GM12891 (cell line): ENCODE measurements at regions not wholly inside any gene's neighbourhood (a gene's known extent, or its start where the extent isn't known, plus 50 kb on each side); places are given as distances from the start of the nearest gene placed in this dataset.
"Not testable (repeated sequence)": the region's sequence is repeated elsewhere in the genome, so short reads cannot be mapped to it uniquely, and the experiment has no call there.

Experiments used
- DNase-seq: peaks from one replicate; pipeline ENCODE4 v3.0.0; 2011; ENCODE audit warnings: low spot score; ENCODE audit not compliant: insufficient read length
- FAIRE-seq: peaks from 2 replicates; lab custom pipeline; 2011; peaks lifted over from hg19 to GRCh38; lab: Jason Lieb, UNC
- PAX5 ChIP-seq: IDR thresholded peaks from 2 replicates; pipeline ENCODE4 v1.6.1; 2011; ENCODE audit warnings: low read length, moderate library complexity, mild to moderate bottlenecking; ENCODE audit not compliant: insufficient read depth, severe bottlenecking
- POLR2A ChIP-seq: IDR thresholded peaks from 2 replicates; pipeline ENCODE4 v1.6.1; 2011; ENCODE audit warnings: low read depth, low read length, control low read depth
- POLR2AphosphoS5 ChIP-seq: IDR thresholded peaks from 2 replicates; pipeline ENCODE4 v1.6.1; 2011; ENCODE audit warnings: low read depth, low read length, control low read depth
- POU2F2 ChIP-seq: IDR thresholded peaks from 2 replicates; pipeline ENCODE4 v1.6.1; 2011; ENCODE audit warnings: low read depth, mild to moderate bottlenecking, control low read depth, low read length, moderate library complexity
- SPI1 ChIP-seq: IDR thresholded peaks from 2 replicates; pipeline ENCODE4 v1.6.1; 2011; ENCODE audit warnings: low read depth, low read length, control low read depth
- TAF1 ChIP-seq: IDR thresholded peaks from 2 replicates; pipeline ENCODE4 v1.6.1; 2011; ENCODE audit warnings: low read depth, low read length, control low read depth

DNA sequence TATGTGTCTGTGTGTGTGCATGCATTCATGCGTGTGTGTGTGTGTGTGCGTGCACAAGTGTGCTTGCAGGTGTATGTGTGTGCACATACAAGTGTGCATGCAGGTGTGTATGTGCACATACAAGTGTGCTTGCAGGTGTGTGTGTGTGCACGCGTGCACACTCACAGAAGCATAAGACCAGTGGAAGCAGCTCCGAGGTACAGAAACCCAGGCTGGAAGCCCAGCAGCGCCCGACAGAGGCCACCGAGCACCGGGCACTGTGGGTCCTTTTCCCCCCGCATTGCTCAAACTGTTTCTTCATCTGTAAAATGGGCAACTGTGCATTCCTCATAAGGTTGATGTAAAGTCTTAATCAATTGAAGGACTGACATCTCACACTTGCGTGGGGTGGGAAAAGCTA, 243.3 kb upstream of the TCERG1L start:
- no peak for FAIRE-seq
- DNase-seq, result no peak
- TF ChIP-seq SPI1 (no peak), POU2F2 (no peak), TAF1 (no peak), PAX5 (no peak)

DNA sequence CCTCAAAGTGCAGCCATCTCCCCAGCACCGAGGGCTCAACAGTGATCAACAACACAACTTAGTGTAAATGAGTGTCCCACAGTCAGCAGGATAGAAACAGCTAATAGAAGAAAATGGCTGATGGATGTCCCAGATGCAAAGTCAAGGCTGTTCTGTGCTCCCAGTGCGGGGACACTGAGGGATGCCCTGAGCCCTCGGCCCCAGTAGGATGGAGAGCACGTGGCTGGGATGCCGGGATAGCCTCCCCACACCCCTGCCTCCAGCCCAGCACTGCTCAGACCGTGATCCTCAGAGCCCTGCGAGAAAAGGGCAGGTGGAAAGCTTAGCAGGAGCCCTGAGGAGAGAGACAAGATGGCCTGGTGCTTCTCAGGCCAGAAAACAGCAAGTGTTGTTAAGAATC, 243.9 kb upstream of the TCERG1L start:
- FAIRE-seq, result no peak
- DNase-seq, result no peak
- TF ChIP-seq POLR2A (no peak), SPI1 (no peak), TAF1 (no peak), POU2F2 (no peak), POLR2AphosphoS5 (no peak), PAX5 (no peak)

DNA sequence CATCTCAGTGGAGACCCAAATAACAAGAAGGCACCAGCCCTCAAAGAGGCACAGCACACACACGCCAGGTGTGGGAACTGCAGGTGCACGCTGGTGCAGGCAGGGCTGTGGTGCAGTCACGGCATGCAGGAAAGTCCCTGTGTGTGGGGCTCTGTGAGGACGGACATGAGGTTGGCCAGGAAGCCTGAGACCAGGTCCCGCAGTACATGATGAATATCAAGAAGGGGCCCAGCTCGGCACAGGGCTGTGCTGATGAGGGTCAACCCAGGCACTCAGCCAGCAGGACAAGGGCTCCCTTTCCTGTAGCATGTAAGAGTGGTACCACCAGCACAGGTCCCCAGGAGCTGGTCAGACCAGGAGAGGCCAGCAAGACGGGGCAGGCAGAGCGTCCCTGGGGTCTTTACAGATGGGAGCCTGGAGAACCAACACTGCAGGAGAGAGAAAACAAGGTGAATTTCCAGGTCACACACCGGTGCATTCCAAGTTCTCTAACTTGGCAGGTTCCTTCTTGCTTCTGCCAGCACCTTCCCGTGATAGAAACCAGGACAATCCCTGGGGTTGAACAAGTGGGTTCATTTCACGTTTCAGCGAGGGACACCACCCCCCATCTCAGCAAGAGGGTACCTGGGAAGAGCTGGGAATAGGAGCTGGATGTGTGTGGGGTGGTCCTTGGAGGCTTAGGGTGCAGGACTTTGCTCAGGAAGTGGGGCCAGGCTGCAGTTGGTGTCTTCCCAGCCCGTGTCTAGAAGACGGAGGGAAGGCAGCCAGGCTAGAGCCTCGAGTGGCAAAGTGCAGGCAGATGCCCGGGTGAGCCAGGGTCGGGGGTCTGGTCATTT, 244.8 kb upstream of the TCERG1L start:
- FAIRE-seq, result no peak
- TF ChIP-seq SPI1 (no peak), POLR2AphosphoS5 (no peak), POU2F2 (no peak), PAX5 (no peak), POLR2A (no peak), TAF1 (no peak)
- DNase-seq, result no peak

DNA sequence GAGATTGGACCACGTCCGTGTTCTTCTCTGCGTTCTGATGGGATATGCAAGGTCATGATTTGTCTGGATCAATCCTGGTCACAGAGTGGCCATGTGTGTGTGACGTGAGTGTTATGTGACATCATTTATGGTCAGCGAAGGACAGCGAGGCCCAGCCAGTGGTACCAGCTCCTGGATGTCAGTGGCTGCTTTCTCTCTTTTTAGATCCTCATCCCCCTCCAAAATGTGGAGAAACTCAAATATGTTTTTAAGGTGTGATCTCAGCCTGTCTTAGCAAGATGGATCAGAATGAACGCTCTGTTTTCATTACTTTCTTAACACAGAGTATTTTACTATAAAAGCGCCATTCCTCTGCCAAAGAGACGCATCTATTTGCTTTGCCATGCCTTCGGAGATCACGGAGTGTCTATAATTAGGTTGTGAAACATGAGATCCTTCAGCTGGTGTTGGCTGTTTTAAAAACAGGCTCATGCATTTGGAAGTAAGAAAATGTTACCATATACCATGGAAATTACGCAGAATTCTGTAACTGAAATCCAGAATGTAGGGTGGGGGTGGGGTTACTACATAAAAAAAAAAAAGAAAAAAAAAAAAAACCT, 245.5 kb upstream of the TCERG1L start:
- no peak for FAIRE-seq
- no peak for TF ChIP-seq POU2F2
- no peak for DNase-seq

DNA sequence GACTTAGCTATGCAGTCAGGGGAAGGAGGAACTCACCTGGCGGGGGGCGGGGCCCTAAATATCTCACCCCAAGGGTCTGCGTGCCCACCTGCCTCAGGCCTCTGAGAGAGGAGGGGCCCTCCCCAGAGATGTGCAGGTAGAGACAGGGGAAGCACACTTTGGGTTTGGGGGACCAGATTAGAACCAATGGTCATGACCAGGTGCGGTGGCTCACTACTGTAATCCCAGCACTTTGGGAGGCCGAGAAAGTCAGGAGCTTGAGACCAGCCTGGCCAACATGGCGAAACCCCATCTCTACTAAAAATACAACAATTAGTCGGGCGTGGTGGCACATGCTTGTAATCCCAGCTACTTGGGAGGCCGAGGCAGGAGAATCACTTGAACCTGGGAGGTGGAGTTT, 246.4 kb upstream of the TCERG1L start:
- DNase-seq, FAIRE-seq: not testable (repeated sequence)

DNA sequence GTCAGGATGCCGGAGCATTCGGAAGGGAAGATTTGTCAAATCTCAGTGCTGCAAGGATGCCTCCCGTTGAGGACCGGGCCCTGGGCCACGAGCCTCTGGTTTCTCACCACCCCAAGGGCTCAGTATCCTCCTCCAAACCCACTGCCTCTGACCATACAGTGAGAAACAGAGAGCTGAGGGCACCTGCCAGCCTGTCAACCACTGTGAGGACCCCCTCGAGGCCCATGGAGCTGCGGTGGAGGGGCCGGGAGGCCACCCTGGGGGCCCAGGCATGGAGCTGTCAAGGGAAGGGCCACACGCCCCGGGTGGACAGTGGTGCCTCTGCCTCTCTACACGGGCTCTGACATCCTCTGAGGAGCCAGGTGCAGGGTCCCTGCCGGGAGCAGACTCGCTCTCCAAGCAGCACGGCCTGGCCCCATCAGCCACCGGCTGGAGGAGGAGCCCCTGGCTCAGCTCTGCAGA, 248.0 kb upstream of the TCERG1L start:
- TF ChIP-seq POLR2A, result no peak
- TF ChIP-seq SPI1, result no peak
- no peak for TF ChIP-seq PAX5
- TF ChIP-seq POLR2AphosphoS5, result no peak
- TF ChIP-seq TAF1, result no peak
- no peak for TF ChIP-seq POU2F2
- DNase-seq, result no peak
- no peak for FAIRE-seq

DNA sequence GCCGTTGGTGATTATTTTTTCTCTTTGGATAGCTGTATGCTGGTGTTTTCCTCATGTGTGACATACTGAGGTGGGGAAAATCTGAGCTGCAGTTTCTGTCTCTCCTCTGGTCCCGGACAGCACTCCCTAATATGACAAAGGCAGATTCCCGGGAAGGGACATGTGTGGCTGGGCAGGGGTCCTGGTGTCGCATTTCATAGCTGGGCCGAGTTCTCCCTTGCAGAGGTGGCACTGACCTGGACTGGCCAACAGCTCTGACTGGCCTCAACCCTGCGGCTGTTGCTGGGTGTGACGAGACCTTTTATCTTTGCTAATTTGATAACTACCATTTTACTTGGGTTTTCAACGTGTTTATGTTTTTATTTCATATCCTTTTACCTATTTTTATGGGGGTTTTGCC, 248.6 kb upstream of the TCERG1L start:
- TF ChIP-seq TAF1 (no peak), PAX5 (no peak), POLR2AphosphoS5 (no peak), SPI1 (no peak), POLR2A (no peak), POU2F2 (no peak)
- DNase-seq, result no peak
- no peak for FAIRE-seq

DNA sequence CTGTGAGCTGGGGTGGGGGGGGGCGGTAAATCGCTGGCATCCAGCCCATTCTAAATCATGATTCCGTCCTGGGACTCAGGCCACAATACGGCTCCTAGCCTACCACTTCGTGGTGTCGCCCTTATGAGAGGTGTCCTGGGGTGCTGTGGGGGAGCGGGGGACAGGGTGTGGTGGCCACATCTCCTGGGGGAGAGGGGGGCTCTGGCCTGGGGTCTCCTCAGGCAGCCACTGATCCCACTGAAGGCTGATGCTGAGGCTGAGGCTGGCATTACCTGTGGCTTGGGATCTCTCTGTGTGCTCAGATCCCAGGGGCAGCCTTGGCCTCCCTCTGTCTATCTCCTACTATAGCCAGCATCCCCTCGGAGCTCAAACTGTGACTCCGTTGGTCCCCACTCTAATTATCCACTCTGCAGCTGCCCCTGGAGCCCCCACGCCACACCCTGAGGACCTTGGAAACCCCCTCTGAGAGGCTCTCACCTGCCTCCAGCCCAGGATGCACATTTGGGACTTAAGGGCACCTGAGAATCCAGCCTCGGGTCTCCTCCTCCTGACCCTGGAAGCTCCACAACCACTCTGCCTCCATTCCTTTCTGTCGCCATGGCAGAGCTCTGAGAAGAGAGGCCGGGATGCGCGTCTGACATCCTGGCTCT, 249.3 kb upstream of the TCERG1L start:
- no peak for TF ChIP-seq TAF1
- TF ChIP-seq POLR2A, result no peak
- no peak for TF ChIP-seq PAX5
- TF ChIP-seq SPI1, result no peak
- TF ChIP-seq POU2F2, result no peak
- TF ChIP-seq POLR2AphosphoS5, result no peak
- DNase-seq (no peak), FAIRE-seq (no peak)

DNA sequence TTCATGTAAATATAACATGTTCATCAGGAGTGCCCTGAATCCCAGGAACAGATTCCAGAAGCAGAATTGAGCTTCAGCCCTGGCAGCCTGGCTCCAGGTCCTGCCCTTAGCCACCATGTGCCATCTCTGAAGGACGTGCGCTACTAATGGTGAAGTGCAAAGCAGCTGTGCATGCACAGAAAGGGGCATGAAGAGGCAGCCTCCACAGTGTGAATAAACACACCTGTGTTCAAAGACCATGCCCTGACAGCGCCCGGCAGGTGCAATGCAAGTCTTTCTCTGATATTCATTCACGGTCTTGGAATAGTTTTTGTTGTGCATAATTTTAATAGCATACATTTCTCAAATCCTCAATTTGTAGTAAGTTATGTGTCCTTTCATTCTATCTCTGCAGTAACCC, 250.4 kb upstream of the TCERG1L start:
- no peak for TF ChIP-seq PAX5
- FAIRE-seq (no peak), DNase-seq (no peak)

DNA sequence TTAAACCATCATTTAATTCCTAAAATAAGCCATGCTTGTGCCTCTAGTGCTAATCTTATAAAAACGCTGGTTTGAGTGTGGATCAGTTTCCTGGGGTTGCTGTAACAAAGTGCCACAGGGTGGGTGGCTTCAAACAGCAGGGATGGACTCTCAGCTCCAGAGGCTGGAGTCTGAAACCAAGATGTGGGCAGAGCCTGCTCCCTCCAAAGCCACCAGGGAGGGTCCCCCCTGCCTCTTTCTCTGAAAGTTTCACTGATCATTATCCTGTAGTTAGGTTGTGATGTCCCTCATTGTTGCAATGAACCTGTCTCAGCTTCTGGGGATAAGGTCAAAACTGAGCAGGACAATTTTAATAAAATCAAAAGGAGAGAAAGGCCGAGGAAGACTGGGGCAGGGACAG, 251.9 kb upstream of the TCERG1L start:
- TF ChIP-seq TAF1 (no peak), POU2F2 (no peak), POLR2A (no peak), SPI1 (no peak), PAX5 (no peak), POLR2AphosphoS5 (no peak)

More for the DNA sequence above, 251.9 kb upstream of the TCERG1L start:
- DNase-seq (no peak), FAIRE-seq (no peak)
